RWPE1 (cell line): ENCODE measurements at regions not wholly inside any gene's neighbourhood (a gene's known extent, or its start where the extent isn't known, plus 50 kb on each side); places are given as distances from the start of the nearest gene placed in this dataset.

ENCODE experiments used
- CTCF ChIA-PET: fragments of 350-600 bp; sonication (Branson Sonifier 250); formaldehyde crosslinking; extraction: SDS; loops from one replicate; lab custom pipeline; 2021; lab: Yijun Ruan, JAX
- POLR2A ChIA-PET: fragments of 400-600 bp; formaldehyde crosslinking; extraction: SDS; loops from one replicate; lab custom pipeline; 2020; ENCODE audit warnings: antibody characterized with exemption; ENCODE audit not compliant: low non-redundant PET; lab: Yijun Ruan, JAX
- DNase-seq: peaks from one replicate; pipeline ENCODE4 v3.0.0; 2012; ENCODE audit warnings: low spot score
- H3K27ac ChIP-seq: fragments of 450-650 bp; 2 replicates; pipeline ENCODE4 v1.5.1; 2017
- CTCF ChIP-seq: fragments of 450-650 bp; conservative IDR thresholded peaks from 2 replicates; pipeline ENCODE4 v1.5.1; 2017; ENCODE audit warnings: low read depth, mild to moderate bottlenecking

GRCh38 chr1:80633947-80634706, 1166.6 kb upstream of the ADGRL2 start:
- H3K27ac ChIP-seq: no peak overlapping the region
- no peak for DNase-seq
- CTCF ChIA-PET: no interaction called here
- no peak for TF ChIP-seq CTCF
- POLR2A ChIA-PET: no interaction called here

GRCh38 chr1:80632284-80632683, 1168.5 kb upstream of the ADGRL2 start:
- POLR2A ChIA-PET: no interaction called here
- H3K27ac ChIP-seq: no peak overlapping the region
- CTCF ChIA-PET: no interaction called here
- DNase-seq: no peak
- TF ChIP-seq CTCF: no peak

GRCh38 chr1:80629304-80629837, 1171.4 kb upstream of the ADGRL2 start:
- ChIA-PET POLR2A (no interaction called here), CTCF (no interaction called here)
- H3K27ac ChIP-seq: no peak overlapping the region
- DNase-seq: no peak
- TF ChIP-seq CTCF: no peak

- ChIA-PET POLR2A (no interaction called here), CTCF (no interaction called here)
- TF ChIP-seq CTCF: no peak
- no peak for DNase-seq
- H3K27ac ChIP-seq: no peak overlapping the region
Measured at GRCh38 chr1:80624682-80625081, 1176.1 kb upstream of the ADGRL2 start.

- POLR2A ChIA-PET: no interaction called here
- H3K27ac ChIP-seq: no peak overlapping the region
- CTCF ChIA-PET: no interaction called here
- DNase-seq: no peak
- no peak for TF ChIP-seq CTCF
Measured at GRCh38 chr1:80607064-80607463, 1193.7 kb upstream of the ADGRL2 start.

GRCh38 chr1:80594013-80594412, 1206.7 kb upstream of the ADGRL2 start:
- CTCF ChIA-PET: no interaction called here
- no peak overlapping the region for H3K27ac ChIP-seq

More at GRCh38 chr1:80594013-80594412, 1206.7 kb upstream of the ADGRL2 start:
- no peak for DNase-seq
- POLR2A ChIA-PET: no interaction called here
- no peak for TF ChIP-seq CTCF
